Smooth muscle cell (in vitro differentiated cells): ENCODE measurements at regions not wholly inside any gene's neighbourhood (a gene's known extent, or its start where the extent isn't known, plus 50 kb on each side); places are given as distances from the start of the nearest gene placed in this dataset.

Experiments used
- DNase-seq: peaks from one replicate; lab custom pipeline; 2025; ENCODE audit not compliant: unreplicated experiment; lab: John Stamatoyannopoulos, UW
- H2AFZ ChIP-seq: fragments of 200-600 bp; sonication (generic); 2 replicates; pipeline ENCODE4 v1.6.0; 2016; ENCODE audit warnings: antibody characterized with exemption, low read depth, mild to moderate bottlenecking
- H3F3A ChIP-seq: fragments of 200-600 bp; sonication (generic); 2 replicates; pipeline ENCODE4 v1.6.0; 2017; ENCODE audit warnings: antibody characterized with exemption, low read depth
- H3K27ac ChIP-seq: fragments of 200-600 bp; sonication (generic); 2 replicates; pipeline ENCODE4 v1.5.1; 2016; ENCODE audit warnings: low read depth, mild to moderate bottlenecking
- H3K27me3 ChIP-seq: fragments of 200-600 bp; sonication (generic); 2 replicates; pipeline ENCODE4 v1.6.1; 2016; ENCODE audit warnings: low read depth, mild to moderate bottlenecking
- H3K36me3 ChIP-seq: fragments of 200-600 bp; sonication (generic); 2 replicates; pipeline ENCODE4 v1.5.1; 2016; ENCODE audit warnings: low read depth
- H3K4me1 ChIP-seq: fragments of 200-600 bp; sonication (generic); 2 replicates; pipeline ENCODE4 v1.5.1; 2016; ENCODE audit warnings: low read depth
- H3K4me2 ChIP-seq: fragments of 200-600 bp; sonication (generic); 2 replicates; pipeline ENCODE4 v1.6.0; 2016; ENCODE audit warnings: mild to moderate bottlenecking
- H3K4me3 ChIP-seq: fragments of 200-600 bp; sonication (generic); 2 replicates; pipeline ENCODE4 v1.5.1; 2016; ENCODE audit warnings: mild to moderate bottlenecking
- H3K79me2 ChIP-seq: fragments of 200-600 bp; sonication (generic); 2 replicates; pipeline ENCODE4 v1.6.0; 2016; ENCODE audit warnings: low read depth, mild to moderate bottlenecking
- H3K9ac ChIP-seq: fragments of 200-600 bp; sonication (generic); 2 replicates; pipeline ENCODE4 v1.6.0; 2016; ENCODE audit warnings: low read depth
- H3K9me3 ChIP-seq: fragments of 200-600 bp; sonication (generic); replicated peaks from 2 replicates; pipeline ENCODE4 v1.5.1; 2016; ENCODE audit warnings: low read depth
- H4K20me1 ChIP-seq: fragments of 200-600 bp; sonication (generic); 2 replicates; pipeline ENCODE4 v1.6.0; 2016; ENCODE audit warnings: low read depth
- CTCF ChIP-seq: fragments of 200-600 bp; sonication (generic); IDR thresholded peaks from 2 replicates; pipeline ENCODE4 v1.5.1; 2017; ENCODE audit warnings: borderline replicate concordance, mild to moderate bottlenecking, antibody characterized with exemption; ENCODE audit not compliant: insufficient read depth, poor library complexity, severe bottlenecking
- WGBS: methylation state at CpG from one replicate; pipeline ENCODE4 v1.1.7; 2016; ENCODE audit warnings: low lambda C conversion rate; 5-methylcytosine and 5-hydroxymethylcytosine counted together

- no peak for TF ChIP-seq CTCF
- H3F3A ChIP-seq = no peaks in the 10 kb centered on the region
- H3K36me3 ChIP-seq = no peaks in the 10 kb centered on the region
- no peaks in the 10 kb centered on the region for H4K20me1 ChIP-seq
- no peaks in the 10 kb centered on the region for H3K4me1 ChIP-seq
- no peak overlapping the region for H3K9ac ChIP-seq
- no peak overlapping the region for H3K27ac ChIP-seq
- no peak for DNase-seq
- no peaks in the 10 kb centered on the region for H3K79me2 ChIP-seq
- H3K27me3 ChIP-seq = no peaks in the 10 kb centered on the region
- no peak overlapping the region for H3K4me2 ChIP-seq
- no peak overlapping the region for H2AFZ ChIP-seq
- H3K4me3 ChIP-seq = no peak overlapping the region
- H3K9me3 ChIP-seq = no peaks in the 10 kb centered on the region
- 59% methylated on average over 1 of the region's 1 CpG for WGBS
These were observed 68.0 kb downstream of the SNX12 start for GRCh38 chrX:71000139-71000538.

GRCh38 chrX:70998411-70999027 is 67.6 kb upstream of the SLC7A3 start:
- H3K79me2 ChIP-seq = no peaks in the 10 kb centered on the region
- TF ChIP-seq CTCF = peak; percentile 27
- no peak for DNase-seq

GRCh38 chrX:70995338-70995737 is 64.4 kb upstream of the SLC7A3 start:
- no peak overlapping the region for H3K4me2 ChIP-seq
- no peak for DNase-seq
- no peaks in the 10 kb centered on the region for H3K4me1 ChIP-seq
- H3K4me3 ChIP-seq = no peak overlapping the region
- no peaks in the 10 kb centered on the region for H3K27me3 ChIP-seq
- no peaks in the 10 kb centered on the region for H3K36me3 ChIP-seq
- no peak overlapping the region for H3K27ac ChIP-seq
- H3K9me3 ChIP-seq = no peaks in the 10 kb centered on the region
- 86% methylated on average over 5 of the region's 5 CpGs for WGBS
- TF ChIP-seq CTCF = no peak
- no peaks in the 10 kb centered on the region for H3F3A ChIP-seq
- H4K20me1 ChIP-seq = no peaks in the 10 kb centered on the region
- H3K79me2 ChIP-seq = no peaks in the 10 kb centered on the region
- no peak overlapping the region for H2AFZ ChIP-seq
- no peak overlapping the region for H3K9ac ChIP-seq

More at GRCh38 chrX:70998411-70999027, 67.6 kb upstream of the SLC7A3 start:
- Histone ChIP-seq H3K4me2 (no peak overlapping the region), H3K36me3 (no peaks in the 10 kb centered on the region), H3F3A (no peaks in the 10 kb centered on the region), H3K4me1 (no peaks in the 10 kb centered on the region), H4K20me1 (no peaks in the 10 kb centered on the region), H2AFZ (no peak overlapping the region), H3K27ac (no peak overlapping the region), H3K4me3 (no peak overlapping the region), H3K9me3 (no peaks in the 10 kb centered on the region), H3K27me3 (no peaks in the 10 kb centered on the region), H3K9ac (no peak overlapping the region)
- 32% methylated on average over 7 of the region's 7 CpGs for WGBS

GRCh38 chrX:70988425-70988824 is 57.5 kb upstream of the SLC7A3 start:
- Histone ChIP-seq H4K20me1 (no peaks in the 10 kb centered on the region), H3K79me2 (no peaks in the 10 kb centered on the region), H3K36me3 (no peaks in the 10 kb centered on the region), H3K27me3 (no peaks in the 10 kb centered on the region), H3K9me3 (no peaks in the 10 kb centered on the region), H3K4me3 (no peak overlapping the region), H3K27ac (no peak overlapping the region), H3K4me2 (no peak overlapping the region), H3K4me1 (no peaks in the 10 kb centered on the region), H3K9ac (no peak overlapping the region), H3F3A (no peaks in the 10 kb centered on the region), H2AFZ (no peak overlapping the region)
- no peak for DNase-seq
- no peak for TF ChIP-seq CTCF
- WGBS = 75% methylated on average over 7 of the region's 7 CpGs
